Endothelial cell (in vitro differentiated cells): ENCODE measurements at regions not wholly inside any gene's neighbourhood (a gene's known extent, or its start where the extent isn't known, plus 50 kb on each side); places are given as distances from the start of the nearest gene placed in this dataset.

Experiments used
- DNase-seq: peaks from one replicate; pipeline ENCODE4 v3.0.0; 2021; ENCODE audit warnings: low spot score
- H3K27ac Mint-ChIP-seq: one replicate; pipeline ENCODE4 v1.8.0; 2021; ENCODE audit warnings: mixed read lengths, inconsistent platforms; ENCODE audit not compliant: unreplicated experiment
- H3K27me3 Mint-ChIP-seq: one replicate; pipeline ENCODE4 v1.8.0; 2021; ENCODE audit warnings: mild to moderate bottlenecking, moderate library complexity, mixed read lengths, inconsistent platforms; ENCODE audit not compliant: unreplicated experiment
- H3K36me3 Mint-ChIP-seq: one replicate; pipeline ENCODE4 v1.8.0; 2021; ENCODE audit warnings: mild to moderate bottlenecking, low read depth, mixed read lengths, inconsistent platforms; ENCODE audit not compliant: unreplicated experiment
- H3K4me1 Mint-ChIP-seq: one replicate; pipeline ENCODE4 v1.8.0; 2021; ENCODE audit warnings: mild to moderate bottlenecking, mixed read lengths, inconsistent platforms; ENCODE audit not compliant: unreplicated experiment
- H3K4me3 Mint-ChIP-seq: one replicate; pipeline ENCODE4 v1.8.0; 2021; ENCODE audit warnings: mild to moderate bottlenecking, mixed read lengths, inconsistent platforms; ENCODE audit not compliant: unreplicated experiment
- H3K9me3 Mint-ChIP-seq: one replicate; pipeline ENCODE4 v1.8.0; 2021; ENCODE audit warnings: mixed read lengths, inconsistent platforms; ENCODE audit not compliant: unreplicated experiment
- TF ChIP-seq, protein P1 (sequence below): fragments of 200-600 bp; sonication (generic); IDR thresholded peaks from one replicate; pipeline ENCODE4 v1.5.0; 2021; ENCODE audit warnings: antibody characterized with exemption; ENCODE audit not compliant: unreplicated experiment

DNA sequence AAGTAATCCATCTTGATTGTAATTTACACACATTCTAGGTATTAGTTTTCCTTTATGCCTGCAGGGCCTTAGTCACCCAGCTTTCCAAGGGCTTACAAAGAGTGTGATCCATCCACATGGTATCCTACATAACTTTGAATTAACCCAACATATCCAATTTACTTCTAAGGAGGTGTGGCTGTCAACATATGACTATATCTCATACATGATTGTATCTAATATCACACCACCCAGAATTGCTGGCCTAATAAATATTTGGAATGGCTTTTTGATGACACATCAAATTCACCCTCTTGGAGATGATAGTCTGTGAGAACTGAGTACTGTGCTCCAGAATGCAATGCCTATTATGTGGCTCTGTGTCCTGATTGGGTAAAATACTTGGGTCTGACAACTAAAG lies 363.3 kb upstream of the GRIN3A start:
- TF ChIP-seq, protein P1, sequence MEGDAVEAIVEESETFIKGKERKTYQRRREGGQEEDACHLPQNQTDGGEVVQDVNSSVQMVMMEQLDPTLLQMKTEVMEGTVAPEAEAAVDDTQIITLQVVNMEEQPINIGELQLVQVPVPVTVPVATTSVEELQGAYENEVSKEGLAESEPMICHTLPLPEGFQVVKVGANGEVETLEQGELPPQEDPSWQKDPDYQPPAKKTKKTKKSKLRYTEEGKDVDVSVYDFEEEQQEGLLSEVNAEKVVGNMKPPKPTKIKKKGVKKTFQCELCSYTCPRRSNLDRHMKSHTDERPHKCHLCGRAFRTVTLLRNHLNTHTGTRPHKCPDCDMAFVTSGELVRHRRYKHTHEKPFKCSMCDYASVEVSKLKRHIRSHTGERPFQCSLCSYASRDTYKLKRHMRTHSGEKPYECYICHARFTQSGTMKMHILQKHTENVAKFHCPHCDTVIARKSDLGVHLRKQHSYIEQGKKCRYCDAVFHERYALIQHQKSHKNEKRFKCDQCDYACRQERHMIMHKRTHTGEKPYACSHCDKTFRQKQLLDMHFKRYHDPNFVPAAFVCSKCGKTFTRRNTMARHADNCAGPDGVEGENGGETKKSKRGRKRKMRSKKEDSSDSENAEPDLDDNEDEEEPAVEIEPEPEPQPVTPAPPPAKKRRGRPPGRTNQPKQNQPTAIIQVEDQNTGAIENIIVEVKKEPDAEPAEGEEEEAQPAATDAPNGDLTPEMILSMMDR = no peak
- no peaks in the 10 kb centered on the region for H3K36me3 Mint-ChIP-seq
- peaks cover 1% of the 10 kb centered on the region for H3K27me3 Mint-ChIP-seq
- H3K4me1 Mint-ChIP-seq = no peaks in the 10 kb centered on the region
- peaks cover 15% of the 10 kb centered on the region for H3K9me3 Mint-ChIP-seq
- H3K27ac Mint-ChIP-seq = no peak overlapping the region
- DNase-seq = no peak
- H3K4me3 Mint-ChIP-seq = no peak overlapping the region

DNA sequence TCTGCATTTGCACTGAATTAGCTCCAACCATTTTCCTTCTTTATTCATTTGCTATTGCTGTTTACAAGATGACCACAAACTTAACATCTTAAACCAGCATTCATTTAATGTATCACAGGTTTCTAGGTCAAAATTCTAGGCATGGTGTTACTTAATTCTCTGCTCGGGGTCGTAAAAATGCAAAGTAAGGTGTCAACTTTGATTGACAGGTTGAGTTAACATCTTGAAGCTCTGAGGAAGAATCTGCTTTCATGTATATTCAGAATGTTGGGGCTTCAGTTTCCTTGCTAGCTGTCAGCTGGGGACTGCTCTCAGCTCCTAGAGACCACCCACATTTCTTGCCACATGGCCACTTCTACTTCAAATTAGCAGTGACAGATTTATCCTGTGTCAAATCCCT lies 348.7 kb upstream of the GRIN3A start:
- DNase-seq = no peak
- Mint-ChIP-seq H3K4me3 (no peak overlapping the region), H3K36me3 (peaks cover 1% of the 10 kb centered on the region), H3K27ac (no peak overlapping the region), H3K27me3 (no peaks in the 10 kb centered on the region), H3K4me1 (no peaks in the 10 kb centered on the region), H3K9me3 (peaks cover 14% of the 10 kb centered on the region)
- TF ChIP-seq, protein P1 = no peak

DNA sequence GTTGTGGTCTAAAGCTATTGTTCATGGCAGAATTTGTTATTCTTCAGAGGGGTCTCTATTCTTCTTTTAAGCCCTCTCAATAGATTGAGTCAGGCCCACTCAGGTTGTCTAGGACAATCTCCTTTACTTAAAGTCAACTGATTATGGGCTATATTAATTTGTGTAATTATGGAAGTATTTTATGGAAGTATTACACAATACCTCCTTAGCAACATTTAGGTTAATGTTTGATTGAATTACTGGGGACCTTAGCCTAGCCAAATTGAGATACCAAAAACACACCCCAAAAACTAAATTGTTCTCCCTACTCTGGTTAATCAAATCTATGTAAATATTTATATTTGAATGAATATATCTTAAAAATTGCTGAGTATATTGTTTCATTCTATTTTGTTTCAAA lies 347.1 kb upstream of the GRIN3A start:
- Mint-ChIP-seq H3K4me1 (no peaks in the 10 kb centered on the region), H3K9me3 (peaks cover 16% of the 10 kb centered on the region), H3K36me3 (peaks cover 3% of the 10 kb centered on the region), H3K27ac (no peak overlapping the region), H3K27me3 (no peaks in the 10 kb centered on the region), H3K4me3 (no peak overlapping the region)
- DNase-seq = no peak
- TF ChIP-seq, protein P1 = no peak

DNA sequence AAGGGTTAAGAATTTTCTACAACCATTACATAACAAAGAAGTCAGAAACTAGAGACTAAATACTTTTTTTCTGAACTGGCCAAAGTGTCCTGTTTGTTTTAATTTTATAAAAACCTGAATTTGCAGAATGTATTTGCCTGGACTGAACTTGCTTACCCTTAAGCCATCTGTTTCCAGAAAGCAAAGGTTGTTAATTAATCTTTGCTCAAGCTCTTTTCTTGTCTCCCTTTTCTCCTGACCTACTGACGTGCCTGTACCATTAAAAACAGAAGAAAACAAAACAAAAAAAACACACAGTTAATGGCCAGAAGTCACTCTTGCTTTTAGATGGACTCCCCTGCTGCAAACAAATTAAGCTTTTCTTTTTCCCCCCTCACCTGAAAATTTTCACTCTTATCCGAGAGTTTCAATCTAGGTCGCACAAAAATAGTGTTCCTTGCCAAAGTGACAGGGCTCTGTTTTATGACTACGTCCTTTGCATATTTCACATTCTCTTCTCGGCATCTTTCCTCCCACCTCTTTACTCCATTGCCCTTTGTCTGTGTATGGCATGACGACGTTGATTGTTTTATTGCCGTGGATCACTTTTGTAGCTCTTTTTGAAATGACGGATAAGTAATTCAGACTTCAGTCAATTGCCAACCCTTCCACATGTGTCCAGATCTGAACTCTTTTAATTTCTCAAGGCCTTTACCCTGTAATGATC lies 333.8 kb upstream of the GRIN3A start:
- Mint-ChIP-seq H3K9me3 (peaks cover 13% of the 10 kb centered on the region), H3K36me3 (no peaks in the 10 kb centered on the region), H3K27ac (no peak overlapping the region), H3K27me3 (peaks cover 4% of the 10 kb centered on the region), H3K4me3 (no peak overlapping the region), H3K4me1 (no peaks in the 10 kb centered on the region)
- DNase-seq = no peak
- TF ChIP-seq, protein P1 = no peak

DNA sequence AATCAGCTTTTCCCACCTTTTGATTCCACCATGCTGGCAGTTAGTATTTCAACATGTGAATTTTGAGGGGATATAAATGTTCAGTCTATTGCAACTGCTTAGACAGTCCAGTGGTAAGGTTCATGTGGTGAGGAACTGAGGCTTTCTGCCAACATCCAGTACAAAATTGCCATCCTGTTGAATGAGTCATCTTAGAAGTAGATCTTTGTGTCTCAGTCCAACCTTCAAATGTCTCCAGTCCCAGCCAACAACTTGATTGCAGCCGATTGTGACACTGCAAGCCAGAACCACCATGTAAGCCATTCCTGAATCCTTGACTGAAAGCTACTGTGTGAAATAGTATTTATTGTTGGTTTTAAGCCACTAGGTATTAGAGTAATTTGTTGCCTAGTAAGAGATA lies 331.5 kb upstream of the GRIN3A start:
- TF ChIP-seq, protein P1 = no peak
- Mint-ChIP-seq H3K27me3 (peaks cover 4% of the 10 kb centered on the region), H3K4me1 (no peaks in the 10 kb centered on the region), H3K9me3 (peaks cover 23% of the 10 kb centered on the region), H3K4me3 (no peak overlapping the region), H3K27ac (no peak overlapping the region), H3K36me3 (no peaks in the 10 kb centered on the region)
- DNase-seq = no peak
